Endothelial cell (in vitro differentiated cells): ENCODE measurements at regions not wholly inside any gene's neighbourhood (a gene's known extent, or its start where the extent isn't known, plus 50 kb on each side); places are given as distances from the start of the nearest gene placed in this dataset.
A peak's percentile ranks its signal among the peaks of the same experiment; 100 is the strongest.

Source experiments
- DNase-seq: peaks from one replicate; pipeline ENCODE4 v3.0.0; 2021; ENCODE audit warnings: low spot score
- H3K27ac Mint-ChIP-seq: one replicate; pipeline ENCODE4 v1.8.0; 2021; ENCODE audit warnings: mixed read lengths, inconsistent platforms; ENCODE audit not compliant: unreplicated experiment
- H3K27me3 Mint-ChIP-seq: one replicate; pipeline ENCODE4 v1.8.0; 2021; ENCODE audit warnings: mild to moderate bottlenecking, moderate library complexity, mixed read lengths, inconsistent platforms; ENCODE audit not compliant: unreplicated experiment
- H3K36me3 Mint-ChIP-seq: one replicate; pipeline ENCODE4 v1.8.0; 2021; ENCODE audit warnings: mild to moderate bottlenecking, low read depth, mixed read lengths, inconsistent platforms; ENCODE audit not compliant: unreplicated experiment
- H3K4me1 Mint-ChIP-seq: one replicate; pipeline ENCODE4 v1.8.0; 2021; ENCODE audit warnings: mild to moderate bottlenecking, mixed read lengths, inconsistent platforms; ENCODE audit not compliant: unreplicated experiment
- H3K4me3 Mint-ChIP-seq: one replicate; pipeline ENCODE4 v1.8.0; 2021; ENCODE audit warnings: mild to moderate bottlenecking, mixed read lengths, inconsistent platforms; ENCODE audit not compliant: unreplicated experiment
- H3K9me3 Mint-ChIP-seq: one replicate; pipeline ENCODE4 v1.8.0; 2021; ENCODE audit warnings: mixed read lengths, inconsistent platforms; ENCODE audit not compliant: unreplicated experiment
- CTCF ChIP-seq: fragments of 200-600 bp; sonication (generic); IDR thresholded peaks from one replicate; pipeline ENCODE4 v1.5.0; 2021; ENCODE audit warnings: antibody characterized with exemption; ENCODE audit not compliant: unreplicated experiment

- Mint-ChIP-seq H3K27me3 (no peaks in the 10 kb centered on the region), H3K27ac (no peak overlapping the region), H3K4me1 (no peaks in the 10 kb centered on the region), H3K4me3 (no peak overlapping the region), H3K36me3 (no peaks in the 10 kb centered on the region), H3K9me3 (no peaks in the 10 kb centered on the region)
- no peak for TF ChIP-seq CTCF
- DNase-seq = no peak
Observed at GRCh38 chr15:94723801-94724200, 492.4 kb downstream of the MCTP2 start.

DNA sequence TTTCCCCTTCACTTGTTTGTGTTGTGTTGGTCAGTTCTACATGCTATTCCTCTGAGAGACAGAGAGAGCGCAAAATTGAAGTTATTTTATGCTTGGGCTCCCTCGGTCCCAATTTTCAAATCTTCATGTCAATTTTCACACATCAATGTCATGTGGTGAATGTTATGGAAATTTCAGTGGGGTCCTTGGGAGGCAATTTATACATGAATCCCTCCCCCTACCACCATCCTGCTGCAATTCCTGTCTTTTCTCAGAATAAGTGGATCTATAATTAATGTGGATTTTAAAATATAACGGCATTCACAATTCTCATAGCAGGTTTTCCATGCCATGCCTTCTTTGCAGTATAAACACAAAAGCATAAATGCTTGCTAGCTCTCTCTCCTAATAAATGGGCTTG lies 499.9 kb downstream of the MCTP2 start:
- Mint-ChIP-seq H3K4me1 (peaks cover 2% of the 10 kb centered on the region), H3K36me3 (no peaks in the 10 kb centered on the region), H3K27me3 (no peaks in the 10 kb centered on the region), H3K4me3 (no peak overlapping the region), H3K27ac (no peak overlapping the region), H3K9me3 (no peaks in the 10 kb centered on the region)
- no peak for TF ChIP-seq CTCF
- DNase-seq = no peak

- Mint-ChIP-seq H3K27me3 (no peaks in the 10 kb centered on the region), H3K9me3 (no peaks in the 10 kb centered on the region), H3K4me3 (no peak overlapping the region), H3K36me3 (no peaks in the 10 kb centered on the region), H3K4me1 (peaks cover 9% of the 10 kb centered on the region), H3K27ac (no peak overlapping the region)
- TF ChIP-seq CTCF = no peak
- no peak for DNase-seq
Observed at GRCh38 chr15:94734460-94734859, 503.1 kb downstream of the MCTP2 start.

DNA sequence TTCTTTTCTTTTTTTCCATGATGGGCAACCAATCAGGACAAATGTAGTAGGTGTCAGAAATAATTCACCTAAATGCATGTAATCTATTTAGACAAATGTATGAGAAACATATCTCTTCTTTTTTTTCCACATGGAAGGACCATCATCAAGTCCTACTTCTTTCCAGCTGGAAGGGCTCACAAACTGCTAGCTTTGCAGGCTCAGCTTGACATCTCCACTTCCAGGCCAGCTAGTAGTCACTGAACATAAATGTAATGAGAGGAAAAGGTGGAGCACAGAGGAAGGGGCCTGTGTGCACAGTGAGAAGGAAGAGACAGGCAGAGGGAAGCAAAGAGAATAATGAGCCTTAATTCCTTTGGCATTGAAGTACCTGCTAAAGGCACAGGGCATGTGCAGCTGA lies 504.9 kb downstream of the MCTP2 start:
- Mint-ChIP-seq H3K27me3 (no peaks in the 10 kb centered on the region), H3K27ac (peak overlapping the region; percentile 41)
- no peak for TF ChIP-seq CTCF

GRCh38 chr15:94739639-94740038 lies 508.3 kb downstream of the MCTP2 start:
- DNase-seq = no peak
- Mint-ChIP-seq H3K36me3 (no peaks in the 10 kb centered on the region), H3K9me3 (no peaks in the 10 kb centered on the region), H3K27me3 (no peaks in the 10 kb centered on the region), H3K4me3 (no peak overlapping the region), H3K4me1 (peaks cover 9% of the 10 kb centered on the region), H3K27ac (no peak overlapping the region)
- no peak for TF ChIP-seq CTCF

More for the DNA sequence above, 504.9 kb downstream of the MCTP2 start:
- no peak for DNase-seq
- H3K36me3 Mint-ChIP-seq = no peaks in the 10 kb centered on the region
- peaks cover 9% of the 10 kb centered on the region for H3K4me1 Mint-ChIP-seq
- H3K9me3 Mint-ChIP-seq = no peaks in the 10 kb centered on the region
- H3K4me3 Mint-ChIP-seq = no peak overlapping the region
